Neural cell (in vitro differentiated cells): ENCODE measurements at regions not wholly inside any gene's neighbourhood (a gene's known extent, or its start where the extent isn't known, plus 50 kb on each side); places are given as distances from the start of the nearest gene placed in this dataset.

ENCODE experiments used
- H2AFZ ChIP-seq: fragments of 200-600, 300-800 bp; sonication (generic), shearing (Covaris generic); 2 replicates; pipeline ENCODE4 v1.6.0; 2014; ENCODE audit warnings: low read depth, mild to moderate bottlenecking, antibody characterized with exemption, low read length, moderate library complexity
- H3F3A ChIP-seq: fragments of 200-600 bp; shearing (Covaris generic); 2 replicates; pipeline ENCODE4 v1.6.1; 2016; ENCODE audit warnings: mild to moderate bottlenecking, moderate library complexity, mixed read lengths, antibody characterized with exemption, low read length; ENCODE audit not compliant: insufficient read depth, poor library complexity, severe bottlenecking
- H3K27ac ChIP-seq: fragments of 200-600, 300-800 bp; sonication (generic), shearing (Covaris generic); 2 replicates; pipeline ENCODE4 v1.5.1; 2014; ENCODE audit warnings: mild to moderate bottlenecking, low read length, moderate library complexity
- H3K27me3 ChIP-seq: fragments of 300-800, 200-600 bp; sonication (generic), shearing (Covaris generic); 2 replicates; pipeline ENCODE4 v1.6.0; 2014; ENCODE audit warnings: mild to moderate bottlenecking, low read depth, low read length, moderate library complexity; ENCODE audit not compliant: insufficient read depth
- H3K36me3 ChIP-seq: fragments of 300-800, 200-600 bp; sonication (generic), shearing (Covaris generic); 2 replicates; pipeline ENCODE4 v1.5.1; 2014; ENCODE audit warnings: mild to moderate bottlenecking, antibody characterized with exemption, low read length, moderate library complexity; ENCODE audit not compliant: insufficient read depth
- H3K4me2 ChIP-seq: fragments of 300-800, 200-600 bp; sonication (generic), shearing (Covaris generic); 2 replicates; pipeline ENCODE4 v1.6.0; 2014; ENCODE audit warnings: mild to moderate bottlenecking, low read length
- H3K4me3 ChIP-seq: fragments of 300-800, 200-600 bp; sonication (generic), shearing (Covaris generic); 2 replicates; pipeline ENCODE4 v1.5.1; 2014; ENCODE audit warnings: mild to moderate bottlenecking, low read length, moderate library complexity
- H3K79me2 ChIP-seq: fragments of 200-600 bp; shearing (Covaris generic); replicated peaks from 2 replicates; pipeline ENCODE4 v1.6.0; 2014; ENCODE audit warnings: mild to moderate bottlenecking, low read length, moderate library complexity; ENCODE audit not compliant: insufficient read depth
- H3K9ac ChIP-seq: fragments of 300-800, 200-600 bp; sonication (generic), shearing (Covaris generic); 2 replicates; pipeline ENCODE4 v1.6.1; 2016; ENCODE audit warnings: mild to moderate bottlenecking, low read length, mixed read lengths
- H3K9me2 ChIP-seq: fragments of 200-600 bp; shearing (Covaris generic); 2 replicates; pipeline ENCODE4 v1.6.1; 2016; ENCODE audit warnings: mild to moderate bottlenecking, low read length, mixed read lengths; ENCODE audit not compliant: insufficient read depth
- H3K9me3 ChIP-seq: fragments of 200-600, 300-800 bp; sonication (generic), shearing (Covaris generic); 2 replicates; pipeline ENCODE4 v1.6.1; 2016; ENCODE audit warnings: mild to moderate bottlenecking, mixed run types, low read length, moderate library complexity, mixed read lengths
- H4K20me1 ChIP-seq: fragments of 200-600 bp; shearing (Covaris generic); 2 replicates; pipeline ENCODE4 v1.6.1; 2016; ENCODE audit warnings: mild to moderate bottlenecking, mixed run types; ENCODE audit not compliant: insufficient read depth
- EP300 ChIP-seq: fragments of 450-650 bp; conservative IDR thresholded peaks from 2 replicates; pipeline ENCODE4 v1.6.1; 2014; ENCODE audit warnings: antibody characterized with exemption, mild to moderate bottlenecking, moderate library complexity; ENCODE audit not compliant: poor library complexity, severe bottlenecking
- EZH2 ChIP-seq: fragments of 200-600, 300-800 bp; shearing (Covaris generic), sonication (generic); IDR thresholded peaks from 2 replicates; pipeline ENCODE4 v1.6.1; 2014; ENCODE audit warnings: antibody characterized with exemption, low read length, borderline replicate concordance, mild to moderate bottlenecking; ENCODE audit not compliant: insufficient read depth, poor library complexity, severe bottlenecking
- MXI1 ChIP-seq: fragments of 450-650 bp; conservative IDR thresholded peaks from 2 replicates; pipeline ENCODE4 v1.6.1; 2014; ENCODE audit warnings: antibody characterized with exemption, mild to moderate bottlenecking; ENCODE audit not compliant: poor library complexity, severe bottlenecking
- POLR2AphosphoS5 ChIP-seq: IDR thresholded peaks from 2 replicates; pipeline ENCODE4 v1.6.1; 2012
- RAD21 ChIP-seq: fragments of 450-650 bp; conservative IDR thresholded peaks from 2 replicates; pipeline ENCODE4 v1.6.1; 2014; ENCODE audit warnings: antibody characterized with exemption, mild to moderate bottlenecking, moderate library complexity
- SMC3 ChIP-seq: fragments of 450-650 bp; conservative IDR thresholded peaks from 2 replicates; pipeline ENCODE4 v1.6.1; 2014; ENCODE audit warnings: antibody characterized with exemption, mild to moderate bottlenecking, moderate library complexity; ENCODE audit not compliant: poor library complexity
- TAF1 ChIP-seq: IDR thresholded peaks from 2 replicates; pipeline ENCODE4 v1.6.1; 2012; ENCODE audit warnings: low read depth
- TF ChIP-seq, protein P1 (sequence below): IDR thresholded peaks from 2 replicates; pipeline ENCODE4 v1.6.1; 2012; ENCODE audit warnings: borderline replicate concordance
- TF ChIP-seq, protein P2 (sequence below): fragments of 450-650 bp; IDR thresholded peaks from 2 replicates; pipeline ENCODE4 v1.5.1; 2014; ENCODE audit warnings: antibody characterized with exemption, mild to moderate bottlenecking, moderate library complexity; ENCODE audit not compliant: poor library complexity, severe bottlenecking

DNA sequence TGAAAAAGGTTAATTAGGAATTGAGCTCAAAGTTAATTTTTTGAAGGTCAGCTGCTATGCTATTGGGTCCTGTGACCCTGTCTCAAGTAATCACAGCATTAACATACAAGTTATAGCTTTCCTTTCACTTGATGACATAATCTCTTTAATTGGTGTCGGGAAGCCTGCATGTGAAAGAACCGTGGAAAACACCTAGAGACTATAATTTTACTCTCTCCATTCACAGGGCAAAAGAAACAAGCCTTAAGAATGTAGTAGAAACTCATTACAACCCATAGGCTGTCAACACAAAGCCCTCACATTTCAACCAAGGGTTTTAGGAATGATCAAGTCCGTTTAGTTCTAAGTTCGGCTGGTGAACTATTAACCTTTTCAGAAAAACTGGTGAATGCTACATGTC lies 104.4 kb downstream of the PPM1A start:
- Histone ChIP-seq H2AFZ (no peak overlapping the region), H4K20me1 (no peaks in the 10 kb centered on the region), H3K27ac (no peak overlapping the region), H3K9me3 (no peaks in the 10 kb centered on the region), H3K9ac (no peak overlapping the region), H3K36me3 (no peaks in the 10 kb centered on the region), H3K4me2 (no peak overlapping the region), H3K79me2 (no peaks in the 10 kb centered on the region), H3K27me3 (peaks cover 90% of the 10 kb centered on the region), H3F3A (no peaks in the 10 kb centered on the region), H3K4me3 (no peak overlapping the region), H3K9me2 (no peaks in the 10 kb centered on the region)
- TF ChIP-seq RAD21: no peak
- no peak for TF ChIP-seq EZH2
- TF ChIP-seq EP300: no peak
- no peak for TF ChIP-seq POLR2AphosphoS5
- TF ChIP-seq, protein P1, sequence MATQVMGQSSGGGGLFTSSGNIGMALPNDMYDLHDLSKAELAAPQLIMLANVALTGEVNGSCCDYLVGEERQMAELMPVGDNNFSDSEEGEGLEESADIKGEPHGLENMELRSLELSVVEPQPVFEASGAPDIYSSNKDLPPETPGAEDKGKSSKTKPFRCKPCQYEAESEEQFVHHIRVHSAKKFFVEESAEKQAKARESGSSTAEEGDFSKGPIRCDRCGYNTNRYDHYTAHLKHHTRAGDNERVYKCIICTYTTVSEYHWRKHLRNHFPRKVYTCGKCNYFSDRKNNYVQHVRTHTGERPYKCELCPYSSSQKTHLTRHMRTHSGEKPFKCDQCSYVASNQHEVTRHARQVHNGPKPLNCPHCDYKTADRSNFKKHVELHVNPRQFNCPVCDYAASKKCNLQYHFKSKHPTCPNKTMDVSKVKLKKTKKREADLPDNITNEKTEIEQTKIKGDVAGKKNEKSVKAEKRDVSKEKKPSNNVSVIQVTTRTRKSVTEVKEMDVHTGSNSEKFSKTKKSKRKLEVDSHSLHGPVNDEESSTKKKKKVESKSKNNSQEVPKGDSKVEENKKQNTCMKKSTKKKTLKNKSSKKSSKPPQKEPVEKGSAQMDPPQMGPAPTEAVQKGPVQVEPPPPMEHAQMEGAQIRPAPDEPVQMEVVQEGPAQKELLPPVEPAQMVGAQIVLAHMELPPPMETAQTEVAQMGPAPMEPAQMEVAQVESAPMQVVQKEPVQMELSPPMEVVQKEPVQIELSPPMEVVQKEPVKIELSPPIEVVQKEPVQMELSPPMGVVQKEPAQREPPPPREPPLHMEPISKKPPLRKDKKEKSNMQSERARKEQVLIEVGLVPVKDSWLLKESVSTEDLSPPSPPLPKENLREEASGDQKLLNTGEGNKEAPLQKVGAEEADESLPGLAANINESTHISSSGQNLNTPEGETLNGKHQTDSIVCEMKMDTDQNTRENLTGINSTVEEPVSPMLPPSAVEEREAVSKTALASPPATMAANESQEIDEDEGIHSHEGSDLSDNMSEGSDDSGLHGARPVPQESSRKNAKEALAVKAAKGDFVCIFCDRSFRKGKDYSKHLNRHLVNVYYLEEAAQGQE: no peak
- no peak for TF ChIP-seq MXI1
- no peak for TF ChIP-seq TAF1
- no peak for TF ChIP-seq SMC3
- TF ChIP-seq, protein P2, sequence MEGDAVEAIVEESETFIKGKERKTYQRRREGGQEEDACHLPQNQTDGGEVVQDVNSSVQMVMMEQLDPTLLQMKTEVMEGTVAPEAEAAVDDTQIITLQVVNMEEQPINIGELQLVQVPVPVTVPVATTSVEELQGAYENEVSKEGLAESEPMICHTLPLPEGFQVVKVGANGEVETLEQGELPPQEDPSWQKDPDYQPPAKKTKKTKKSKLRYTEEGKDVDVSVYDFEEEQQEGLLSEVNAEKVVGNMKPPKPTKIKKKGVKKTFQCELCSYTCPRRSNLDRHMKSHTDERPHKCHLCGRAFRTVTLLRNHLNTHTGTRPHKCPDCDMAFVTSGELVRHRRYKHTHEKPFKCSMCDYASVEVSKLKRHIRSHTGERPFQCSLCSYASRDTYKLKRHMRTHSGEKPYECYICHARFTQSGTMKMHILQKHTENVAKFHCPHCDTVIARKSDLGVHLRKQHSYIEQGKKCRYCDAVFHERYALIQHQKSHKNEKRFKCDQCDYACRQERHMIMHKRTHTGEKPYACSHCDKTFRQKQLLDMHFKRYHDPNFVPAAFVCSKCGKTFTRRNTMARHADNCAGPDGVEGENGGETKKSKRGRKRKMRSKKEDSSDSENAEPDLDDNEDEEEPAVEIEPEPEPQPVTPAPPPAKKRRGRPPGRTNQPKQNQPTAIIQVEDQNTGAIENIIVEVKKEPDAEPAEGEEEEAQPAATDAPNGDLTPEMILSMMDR: no peak

DNA sequence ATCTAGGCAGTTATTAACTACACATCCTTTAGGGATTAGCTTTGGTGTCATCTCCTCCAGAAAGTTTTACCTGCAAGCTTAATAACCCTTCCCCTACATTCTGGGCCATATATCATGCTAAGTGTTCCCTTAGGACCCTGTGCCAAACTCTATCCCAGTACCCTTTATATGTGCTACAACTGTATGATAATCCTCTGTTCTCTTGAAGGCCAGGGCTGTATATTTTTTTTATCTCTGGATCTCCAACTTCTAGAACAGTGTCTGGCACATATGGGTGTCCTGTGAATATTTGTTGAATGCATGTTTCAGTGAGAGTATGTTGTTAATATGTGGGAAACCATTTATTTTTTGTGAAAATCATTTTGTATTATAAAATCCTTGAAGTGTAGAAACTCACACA lies 106.7 kb downstream of the PPM1A start:
- TF ChIP-seq RAD21: no peak
- TF ChIP-seq TAF1: no peak
- no peak for TF ChIP-seq EZH2
- TF ChIP-seq SMC3: no peak
- TF ChIP-seq, protein P1: no peak
- no peak for TF ChIP-seq POLR2AphosphoS5
- no peak for TF ChIP-seq EP300
- no peak for TF ChIP-seq MXI1
- TF ChIP-seq, protein P2: no peak
- no peak overlapping the region for H3K27ac ChIP-seq
- no peak overlapping the region for H3K9ac ChIP-seq
- H3K27me3 ChIP-seq: peaks cover 90% of the 10 kb centered on the region
- H3K79me2 ChIP-seq: no peaks in the 10 kb centered on the region
- no peak overlapping the region for H3K4me3 ChIP-seq
- H3K36me3 ChIP-seq: no peaks in the 10 kb centered on the region
- no peak overlapping the region for H3K4me2 ChIP-seq
- no peaks in the 10 kb centered on the region for H3K9me2 ChIP-seq
- no peaks in the 10 kb centered on the region for H3F3A ChIP-seq
- H4K20me1 ChIP-seq: no peaks in the 10 kb centered on the region
- no peak overlapping the region for H2AFZ ChIP-seq
- H3K9me3 ChIP-seq: no peaks in the 10 kb centered on the region
